H9 (cell line): ENCODE measurements at regions not wholly inside any gene's neighbourhood (a gene's known extent, or its start where the extent isn't known, plus 50 kb on each side); places are given as distances from the start of the nearest gene placed in this dataset.

Experiments
- DNase-seq: peaks from one replicate; pipeline ENCODE4 v3.0.0-alpha.2; 2017
- H2AFZ ChIP-seq: one replicate; pipeline ENCODE4 v1.6.1; 2013; ENCODE audit warnings: mild to moderate bottlenecking, low read length, control low read depth, moderate library complexity
- H2AK5ac ChIP-seq: 2 replicates; pipeline ENCODE4 v1.6.1; 2013; ENCODE audit warnings: low read length, control low read depth, mixed read lengths; ENCODE audit not compliant: insufficient read length
- H2BK120ac ChIP-seq: one replicate; pipeline ENCODE4 v1.6.1; 2013; ENCODE audit warnings: low read depth, mild to moderate bottlenecking, low read length, control low read depth, inconsistent platforms; ENCODE audit not compliant: poor library complexity, severe bottlenecking
- H2BK12ac ChIP-seq: 2 replicates; pipeline ENCODE4 v1.6.1; 2013; ENCODE audit warnings: low read length, control low read depth, mixed read lengths, low read depth; ENCODE audit not compliant: insufficient read length
- H2BK15ac ChIP-seq: 2 replicates; pipeline ENCODE4 v1.6.1; 2013; ENCODE audit warnings: low read depth, low read length, control low read depth
- H2BK20ac ChIP-seq: one replicate; pipeline ENCODE4 v1.6.1; 2013; ENCODE audit warnings: low read depth, mild to moderate bottlenecking, low read length, control low read depth, inconsistent platforms; ENCODE audit not compliant: poor library complexity, severe bottlenecking
- H2BK5ac ChIP-seq: 2 replicates; pipeline ENCODE4 v1.6.1; 2013; ENCODE audit warnings: low read length, control low read depth, mixed read lengths; ENCODE audit not compliant: insufficient read length
- H3K14ac ChIP-seq: 2 replicates; pipeline ENCODE4 v1.6.1; 2013; ENCODE audit warnings: low read length, control low read depth; ENCODE audit not compliant: insufficient read depth
- H3K18ac ChIP-seq: 2 replicates; pipeline ENCODE4 v1.6.1; 2013; ENCODE audit warnings: low read depth, mild to moderate bottlenecking, mixed read lengths, low read length, control low read depth; ENCODE audit not compliant: insufficient read length
- H3K23ac ChIP-seq: 2 replicates; pipeline ENCODE4 v1.6.1; 2013; ENCODE audit warnings: low read length, control low read depth, mixed read lengths, low read depth; ENCODE audit not compliant: insufficient read length
- H3K23me2 ChIP-seq: 2 replicates; pipeline ENCODE4 v1.6.1; 2013; ENCODE audit warnings: low read depth, mild to moderate bottlenecking, mixed read lengths, low read length, control low read depth; ENCODE audit not compliant: insufficient read length, poor library complexity, severe bottlenecking
- H3K27ac ChIP-seq: 2 replicates; pipeline ENCODE4 v1.5.1; 2013; ENCODE audit warnings: low read length, control low read depth, mixed read lengths, low read depth; ENCODE audit not compliant: insufficient read length
- H3K27me3 ChIP-seq: 2 replicates; pipeline ENCODE4 v1.6.1; 2013; ENCODE audit warnings: low read length, control low read depth, inconsistent platforms; ENCODE audit not compliant: insufficient read depth
- H3K4ac ChIP-seq: 2 replicates; pipeline ENCODE4 v1.6.1; 2013; ENCODE audit warnings: low read depth, mild to moderate bottlenecking, control low read depth, inconsistent platforms, low read length, moderate library complexity
- H3K4me1 ChIP-seq: 2 replicates; pipeline ENCODE4 v1.6.1; 2013; ENCODE audit warnings: low read length, control low read depth, inconsistent platforms; ENCODE audit not compliant: insufficient read depth
- H3K4me2 ChIP-seq: 2 replicates; pipeline ENCODE4 v1.6.1; 2013; ENCODE audit warnings: low read length, control low read depth, mixed read lengths; ENCODE audit not compliant: insufficient read length, insufficient read depth
- H3K56ac ChIP-seq: 2 replicates; pipeline ENCODE4 v1.6.1; 2013; ENCODE audit warnings: low read depth, mild to moderate bottlenecking, mixed read lengths, low read length, control low read depth; ENCODE audit not compliant: insufficient read length
- H3K79me1 ChIP-seq: 2 replicates; pipeline ENCODE4 v1.6.1; 2013; ENCODE audit warnings: low read depth, mild to moderate bottlenecking, moderate library complexity, low read length, control low read depth, inconsistent platforms; ENCODE audit not compliant: insufficient read depth, poor library complexity, severe bottlenecking
- H3K79me2 ChIP-seq: 2 replicates; pipeline ENCODE4 v1.6.1; 2013; ENCODE audit warnings: low read length, control low read depth, inconsistent platforms; ENCODE audit not compliant: insufficient read depth
- H3K9ac ChIP-seq: 2 replicates; pipeline ENCODE4 v1.6.1; 2013; ENCODE audit warnings: low read length, control low read depth, mixed read lengths; ENCODE audit not compliant: insufficient read length; ENCODE audit errors: extremely low read depth
- H3K9me3 ChIP-seq: one replicate; pipeline ENCODE4 v1.6.1; 2013; ENCODE audit warnings: low read depth, low read length, inconsistent platforms; ENCODE audit not compliant: control insufficient read depth
- H3T11ph ChIP-seq: one replicate; pipeline ENCODE4 v1.6.1; 2013; ENCODE audit warnings: mild to moderate bottlenecking, low read length, control low read depth, inconsistent platforms
- H4K20me1 ChIP-seq: one replicate; pipeline ENCODE4 v1.6.1; 2013; ENCODE audit not compliant: control insufficient read depth, insufficient read length, insufficient read depth
- H4K5ac ChIP-seq: 2 replicates; pipeline ENCODE4 v1.6.1; 2013; ENCODE audit warnings: low read depth, mild to moderate bottlenecking, mixed read lengths, low read length, control low read depth; ENCODE audit not compliant: insufficient read length
- H4K8ac ChIP-seq: replicated peaks from 2 replicates; pipeline ENCODE4 v1.6.1; 2013; ENCODE audit warnings: low read length, control low read depth, mixed read lengths, low read depth; ENCODE audit not compliant: insufficient read length
- H4K91ac ChIP-seq: 2 replicates; pipeline ENCODE4 v1.6.1; 2013; ENCODE audit warnings: low read depth, mild to moderate bottlenecking, moderate library complexity, mixed read lengths, low read length, control low read depth; ENCODE audit not compliant: insufficient read length
- H3K27ac Mint-ChIP-seq, 3 experiments: 2 replicates in 2 of 3; 3 replicates in 1 of 3; pipeline ENCODE4 v1.8.0; 2020 to 2021; ENCODE audit warnings: mixed read lengths in 3 of 3, mild to moderate bottlenecking in 1 of 3, moderate library complexity in 1 of 3
- H3K27me3 Mint-ChIP-seq: 2 replicates; pipeline ENCODE4 v1.8.0; 2021; ENCODE audit warnings: low read depth, mild to moderate bottlenecking, moderate library complexity, mixed read lengths
- H3K36me3 Mint-ChIP-seq, 3 experiments: 2 replicates in 2 of 3; 3 replicates in 1 of 3; pipeline ENCODE4 v1.8.0; 2020 to 2021; ENCODE audit warnings: low read depth in 3 of 3, mixed read lengths in 3 of 3; ENCODE audit not compliant: insufficient read depth in 1 of 3
- H3K4me1 Mint-ChIP-seq, 2 experiments: 2 replicates each; pipeline ENCODE4 v1.8.0; 2020; ENCODE audit warnings: mixed read lengths in 2 of 2
- H3K4me3 Mint-ChIP-seq, 2 experiments: 2 replicates in 1 of 2; 3 replicates in 1 of 2; pipeline ENCODE4 v1.8.0; 2020 to 2021; ENCODE audit warnings: mild to moderate bottlenecking in 2 of 2, mixed read lengths in 2 of 2, moderate library complexity in 1 of 2
- H3K9me3 Mint-ChIP-seq, 2 experiments: 2 replicates in 1 of 2; 3 replicates in 1 of 2; pipeline ENCODE4 v1.8.0; 2020; ENCODE audit warnings: mild to moderate bottlenecking in 2 of 2, mixed read lengths in 2 of 2, moderate library complexity in 1 of 2
- WGBS: extraction: QIAGEN DNeasy Blood & Tissue Kit; methylation state at CpG from one replicate; pipeline ENCODE4 v1.1.7; 2013; ENCODE audit warnings: missing lambda C conversion rate, low lambda C conversion rate, mixed read lengths; ENCODE audit not compliant: insufficient read length; ENCODE audit errors: extremely low coverage; 5-methylcytosine and 5-hydroxymethylcytosine counted together
- TF ChIP-seq, protein P1 (sequence below): fragments of 200-600 bp; sonication (generic); conservative IDR thresholded peaks from 3 replicates; pipeline ENCODE4 v1.8.0; 2021; ENCODE audit warnings: antibody characterized with exemption, mild to moderate bottlenecking

DNA sequence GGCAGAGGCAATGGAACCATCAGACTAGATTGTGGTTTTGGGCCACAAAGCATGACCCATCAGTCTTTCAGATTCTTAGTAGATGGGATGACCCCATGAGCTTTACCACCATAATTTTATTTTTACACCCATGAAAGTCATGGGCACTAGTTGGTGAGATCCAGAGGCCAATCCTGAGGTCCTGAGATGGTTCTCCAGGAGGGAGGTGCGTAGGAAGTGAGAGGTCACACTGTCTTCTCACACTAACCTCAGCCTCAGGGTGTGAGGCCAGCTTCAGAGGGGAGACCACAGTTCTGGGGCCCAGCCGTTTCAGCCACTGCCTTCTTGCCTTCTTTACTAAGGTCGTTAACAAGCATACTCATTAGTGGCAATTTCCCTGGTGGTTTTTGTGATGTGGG, 106.4 kb downstream of the AKAP11 start:
- H3K14ac ChIP-seq, result no peak overlapping the region
- peaks cover 0 to 20% of the 10 kb centered on the region in 2 experiments; a peak in 4 of 5 replicates for H3K9me3 Mint-ChIP-seq
- H4K5ac ChIP-seq, result no peak overlapping the region
- no peak for DNase-seq
- no peak overlapping the region for H2BK12ac ChIP-seq
- TF ChIP-seq, protein P1, sequence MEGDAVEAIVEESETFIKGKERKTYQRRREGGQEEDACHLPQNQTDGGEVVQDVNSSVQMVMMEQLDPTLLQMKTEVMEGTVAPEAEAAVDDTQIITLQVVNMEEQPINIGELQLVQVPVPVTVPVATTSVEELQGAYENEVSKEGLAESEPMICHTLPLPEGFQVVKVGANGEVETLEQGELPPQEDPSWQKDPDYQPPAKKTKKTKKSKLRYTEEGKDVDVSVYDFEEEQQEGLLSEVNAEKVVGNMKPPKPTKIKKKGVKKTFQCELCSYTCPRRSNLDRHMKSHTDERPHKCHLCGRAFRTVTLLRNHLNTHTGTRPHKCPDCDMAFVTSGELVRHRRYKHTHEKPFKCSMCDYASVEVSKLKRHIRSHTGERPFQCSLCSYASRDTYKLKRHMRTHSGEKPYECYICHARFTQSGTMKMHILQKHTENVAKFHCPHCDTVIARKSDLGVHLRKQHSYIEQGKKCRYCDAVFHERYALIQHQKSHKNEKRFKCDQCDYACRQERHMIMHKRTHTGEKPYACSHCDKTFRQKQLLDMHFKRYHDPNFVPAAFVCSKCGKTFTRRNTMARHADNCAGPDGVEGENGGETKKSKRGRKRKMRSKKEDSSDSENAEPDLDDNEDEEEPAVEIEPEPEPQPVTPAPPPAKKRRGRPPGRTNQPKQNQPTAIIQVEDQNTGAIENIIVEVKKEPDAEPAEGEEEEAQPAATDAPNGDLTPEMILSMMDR, result no peak
- H2AFZ ChIP-seq, result no peak overlapping the region
- H2BK5ac ChIP-seq, result no peak overlapping the region
- no peaks in the 10 kb centered on the region for H3K79me1 ChIP-seq
- H3K9me3 ChIP-seq, result no peaks in the 10 kb centered on the region
- no peak overlapping the region for H3K4me2 ChIP-seq
- H3K27me3 ChIP-seq, result no peaks in the 10 kb centered on the region
- no peak overlapping the region for H3K4ac ChIP-seq
- H3K36me3 Mint-ChIP-seq, result peaks cover 2 to 5% (median 4%) of the 10 kb centered on the region in 3 experiments; a peak in 3 of 7 replicates
- H4K91ac ChIP-seq, result no peak overlapping the region
- H3K18ac ChIP-seq, result no peak overlapping the region
- no peaks in the 10 kb centered on the region for H3K4me1 ChIP-seq
- no peaks in the 10 kb centered on the region for H4K20me1 ChIP-seq
- no peak overlapping the region for H2AK5ac ChIP-seq
- peaks cover 2% of the 10 kb centered on the region; the same call in 1 of the 2 replicates for H3K27me3 Mint-ChIP-seq
- H2BK15ac ChIP-seq, result no peak overlapping the region
- no peaks in the 10 kb centered on the region for H3K79me2 ChIP-seq
- no peak overlapping the region for H3K27ac Mint-ChIP-seq
- H2BK120ac ChIP-seq, result no peak overlapping the region
- no peak overlapping the region for H3K4me3 Mint-ChIP-seq
- no peak overlapping the region for H2BK20ac ChIP-seq
- no peaks in the 10 kb centered on the region for H3K23me2 ChIP-seq
- no CpG with 5 or more reads among the region's 3 CpGs for WGBS
- H4K8ac ChIP-seq, result no peak overlapping the region
- H3K9ac ChIP-seq, result no peak overlapping the region
- H3K27ac ChIP-seq, result no peak overlapping the region
- H3T11ph ChIP-seq, result no peak overlapping the region
- no peak overlapping the region for H3K56ac ChIP-seq
- no peak overlapping the region for H3K23ac ChIP-seq
- H3K4me1 Mint-ChIP-seq, result no peaks in the 10 kb centered on the region
